ENCODE measurements at regions not wholly inside any gene's neighbourhood (a gene's known extent, or its start where the extent isn't known, plus 50 kb on each side); places are given as distances from the start of the nearest gene placed in this dataset.

GRCh38 chr14:71190770-71191374 is 283.6 kb downstream of the PCNX1 start:
- no peak overlapping the region for H3K4me3 ChIP-seq (ENCODE audit: low read depth, low read length)
- peak; percentile 20 for DNase-seq (ENCODE audit: low read depth)
- TF ChIP-seq CTCF (conservative IDR thresholded peaks at IDR 0.05; ENCODE audit: low read depth, low read length): no peak

GRCh38 chr14:71193663-71194062 is 286.4 kb downstream of the PCNX1 start:
- DNase-seq (ENCODE audit: low read depth): no peak
- TF ChIP-seq CTCF (conservative IDR thresholded peaks at IDR 0.05; ENCODE audit: low read depth, low read length): no peak
- no peak overlapping the region for H3K4me3 ChIP-seq (ENCODE audit: low read depth, low read length)

GRCh38 chr14:71194251-71194650 is 287.0 kb downstream of the PCNX1 start:
- no peak for DNase-seq (ENCODE audit: low read depth)
- no peak for TF ChIP-seq CTCF (conservative IDR thresholded peaks at IDR 0.05; ENCODE audit: low read depth, low read length)
- no peak overlapping the region for H3K4me3 ChIP-seq (ENCODE audit: low read depth, low read length)

GRCh38 chr14:71196921-71197320 is 289.7 kb downstream of the PCNX1 start:
- TF ChIP-seq CTCF (conservative IDR thresholded peaks at IDR 0.05; ENCODE audit: low read depth, low read length): no peak
- H3K4me3 ChIP-seq (ENCODE audit: low read depth, low read length): no peak overlapping the region
- no peak for DNase-seq (ENCODE audit: low read depth)

GRCh38 chr14:71198687-71199086 is 291.4 kb downstream of the PCNX1 start:
- H3K4me3 ChIP-seq (ENCODE audit: low read depth, low read length): no peak overlapping the region
- no peak for DNase-seq (ENCODE audit: low read depth)
- no peak for TF ChIP-seq CTCF (conservative IDR thresholded peaks at IDR 0.05; ENCODE audit: low read depth, low read length)

GRCh38 chr14:71201840-71202239 is 294.6 kb downstream of the PCNX1 start:
- H3K4me3 ChIP-seq (ENCODE audit: low read depth, low read length): no peak overlapping the region
- no peak for DNase-seq (ENCODE audit: low read depth)
- TF ChIP-seq CTCF (conservative IDR thresholded peaks at IDR 0.05; ENCODE audit: low read depth, low read length): no peak

- no peak overlapping the region for H3K4me3 ChIP-seq (ENCODE audit: low read depth, low read length)
- DNase-seq (ENCODE audit: low read depth): no peak
- TF ChIP-seq CTCF (conservative IDR thresholded peaks at IDR 0.05; ENCODE audit: low read depth, low read length): no peak
These were observed 295.6 kb downstream of the PCNX1 start for GRCh38 chr14:71202881-71203280.

All from choroid plexus epithelial cell (primary cell).